GM19023 (cell line): ENCODE measurements at regions not wholly inside any gene's neighbourhood (a gene's known extent, or its start where the extent isn't known, plus 50 kb on each side); places are given as distances from the start of the nearest gene placed in this dataset.

Experiments used
- ATAC-seq: cut with Tn5 transposase; IDR thresholded peaks from one replicate; pipeline ENCODE4 v1.9.1; 2021; ENCODE audit warnings: mild to moderate bottlenecking, moderate library complexity; ENCODE audit not compliant: unreplicated experiment

DNA sequence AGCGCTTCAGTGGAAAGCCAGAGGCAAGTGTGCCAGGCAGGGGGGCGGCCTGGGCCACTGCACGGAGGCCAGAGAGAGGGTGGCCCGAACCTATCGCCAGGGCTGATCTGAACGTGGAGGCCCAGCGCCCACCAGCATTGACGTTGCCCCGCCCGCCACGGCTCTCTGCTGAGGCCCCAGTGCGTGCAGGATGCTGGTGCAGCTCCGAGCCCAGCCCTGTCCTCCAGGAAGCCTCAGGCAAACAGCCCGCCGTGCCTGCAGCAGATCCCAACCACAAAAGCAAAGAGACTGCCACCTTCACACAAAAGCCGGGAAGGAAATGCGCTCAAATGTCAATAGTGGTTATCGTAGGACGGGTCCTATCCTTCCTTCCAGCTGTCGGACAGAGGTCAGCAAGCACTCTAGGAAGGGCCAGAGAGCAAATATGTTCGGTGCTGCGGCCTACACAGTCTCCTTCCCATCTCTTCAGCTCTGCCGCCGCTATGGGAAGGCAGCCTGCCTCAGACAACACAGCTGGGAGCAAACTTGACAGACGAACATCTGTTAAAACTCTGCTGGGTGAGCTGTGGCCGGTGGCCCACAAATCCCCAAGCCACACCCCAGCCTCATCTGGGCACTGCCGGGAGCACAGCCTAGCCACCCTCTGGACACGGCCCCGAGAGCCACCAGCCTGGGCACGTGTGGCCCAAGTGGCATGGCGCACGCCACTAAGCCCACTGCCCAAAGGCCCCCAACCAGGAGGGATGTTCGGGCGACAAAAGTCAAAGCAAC lies 146.2 kb downstream of the CRYBB2 start:
- no peak for ATAC-seq

DNA sequence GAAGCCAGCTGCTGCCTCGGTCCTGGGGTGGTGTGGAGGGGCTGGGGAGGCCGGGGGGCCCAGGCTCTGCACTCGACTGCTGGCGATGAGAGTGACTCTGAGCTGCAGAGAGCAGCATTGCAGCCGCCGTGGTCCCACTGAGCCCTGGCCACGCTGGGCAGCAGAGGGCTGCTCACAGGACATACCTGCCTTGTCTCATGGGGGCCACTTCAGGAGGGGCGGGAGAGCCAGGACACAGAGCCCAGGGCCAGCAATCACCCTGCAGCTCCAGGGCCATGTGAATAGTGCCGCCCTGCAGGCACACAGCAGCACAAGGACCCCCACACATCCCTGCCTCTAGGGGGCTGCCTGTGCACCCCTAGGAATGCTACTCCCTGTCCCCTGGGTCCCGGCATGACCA lies 147.0 kb downstream of the CRYBB2 start:
- ATAC-seq, result no peak

DNA sequence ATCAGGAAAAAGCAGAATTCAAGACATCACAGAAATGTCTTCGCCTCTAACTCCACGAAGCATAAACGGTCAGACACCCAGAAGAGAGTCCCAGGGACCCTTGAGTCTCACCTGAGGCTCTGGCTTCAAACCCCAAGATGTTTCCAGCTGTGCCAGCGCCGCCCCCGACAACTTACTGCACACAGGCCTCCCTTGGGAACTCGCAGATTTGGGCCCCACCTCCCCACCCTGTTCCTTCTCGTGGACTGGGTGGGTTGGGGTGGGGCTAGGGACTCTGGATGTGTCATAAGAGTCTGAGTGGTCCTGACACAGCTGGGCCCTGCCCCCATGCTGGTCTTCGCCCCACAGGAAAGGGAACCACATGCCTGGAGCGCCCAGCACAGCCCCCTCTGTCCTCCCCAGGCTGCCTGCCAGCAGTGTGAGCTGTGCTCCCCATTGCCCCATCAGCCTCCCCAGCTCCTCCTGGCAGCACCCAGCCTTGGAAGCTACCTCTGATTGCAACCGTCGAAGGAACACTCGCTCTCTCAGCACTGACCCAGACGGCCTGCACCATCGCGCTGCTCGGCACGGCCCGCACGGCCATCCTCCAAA lies 147.5 kb downstream of the CRYBB2 start:
- no peak for ATAC-seq

DNA sequence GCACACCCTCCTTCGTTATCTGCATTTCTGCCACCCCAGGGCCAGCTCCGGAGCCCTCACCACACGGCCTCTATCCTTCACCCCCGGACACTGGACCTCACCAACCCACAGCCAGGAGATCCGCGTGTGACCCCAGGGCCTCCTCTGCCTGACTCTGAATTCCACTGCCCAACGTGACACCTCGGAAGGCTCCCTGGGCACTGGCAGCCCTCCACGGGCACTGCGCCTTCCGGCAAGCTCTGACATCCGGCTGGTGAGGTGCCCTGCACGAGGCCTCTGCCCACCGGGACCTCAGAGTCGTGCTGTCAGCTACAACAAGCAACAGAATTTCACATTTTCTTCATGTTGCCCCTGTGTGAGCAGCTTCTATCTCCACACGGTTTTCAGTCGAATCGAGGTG lies 148.3 kb downstream of the CRYBB2 start:
- no peak for ATAC-seq

DNA sequence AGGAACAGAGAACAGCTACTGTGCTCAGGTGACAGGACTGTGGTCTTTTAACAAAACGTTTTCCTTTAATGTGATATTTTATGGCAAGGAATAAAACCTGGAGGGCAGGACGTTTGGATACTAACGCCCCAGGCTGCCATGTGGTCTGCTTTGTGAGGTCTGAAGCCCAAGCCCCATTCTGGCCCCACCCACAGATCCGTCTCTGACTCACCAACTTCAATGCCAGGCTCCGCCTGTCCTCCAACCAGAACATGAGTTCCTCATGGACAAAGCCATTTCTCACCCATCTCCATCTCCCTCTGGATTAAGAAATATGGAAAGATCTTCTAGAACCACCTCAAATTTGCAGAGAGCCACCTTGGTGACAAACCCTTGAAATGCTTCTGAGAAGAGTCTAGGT lies 148.8 kb downstream of the CRYBB2 start:
- ATAC-seq, result no peak

DNA sequence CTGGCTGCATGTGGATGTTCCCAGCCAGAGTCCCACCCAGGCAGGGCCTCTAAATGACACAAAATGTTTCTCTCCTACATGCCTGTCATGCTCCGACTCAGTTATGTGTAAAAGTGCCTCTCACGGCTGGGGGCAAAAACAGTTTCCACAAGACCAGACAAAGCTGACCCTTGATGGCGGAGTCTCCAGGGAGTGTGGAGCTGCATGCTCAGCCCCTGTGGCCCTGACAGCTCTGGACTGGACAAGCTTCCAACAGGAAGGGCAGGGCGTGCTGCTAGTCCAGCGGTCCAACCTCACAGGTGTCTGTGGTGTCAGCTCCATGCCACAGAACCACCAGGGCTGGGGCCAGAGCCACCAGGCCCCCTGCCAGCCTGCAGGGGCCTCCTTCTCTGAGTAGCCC lies 149.6 kb downstream of the CRYBB2 start:
- ATAC-seq, result no peak

DNA sequence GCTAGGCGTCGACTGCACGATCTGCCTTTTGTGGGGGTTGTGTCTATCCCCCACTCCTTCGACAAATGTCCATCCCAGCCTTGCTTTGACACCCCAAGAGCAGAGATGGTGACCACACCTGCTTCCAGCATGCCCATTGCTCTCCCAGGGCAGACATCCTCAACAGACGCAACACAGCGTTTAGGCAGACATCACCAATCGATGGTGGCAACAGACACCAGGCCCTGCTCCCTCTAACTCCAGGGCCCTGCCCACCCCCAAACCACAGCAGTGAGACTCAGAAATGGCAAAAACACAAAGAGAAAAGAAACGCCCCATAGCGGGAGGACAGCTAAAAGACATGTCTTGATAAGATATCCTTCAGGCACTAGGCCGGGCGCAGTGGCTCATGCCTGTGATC lies 150.9 kb downstream of the CRYBB2 start:
- ATAC-seq, result no peak

DNA sequence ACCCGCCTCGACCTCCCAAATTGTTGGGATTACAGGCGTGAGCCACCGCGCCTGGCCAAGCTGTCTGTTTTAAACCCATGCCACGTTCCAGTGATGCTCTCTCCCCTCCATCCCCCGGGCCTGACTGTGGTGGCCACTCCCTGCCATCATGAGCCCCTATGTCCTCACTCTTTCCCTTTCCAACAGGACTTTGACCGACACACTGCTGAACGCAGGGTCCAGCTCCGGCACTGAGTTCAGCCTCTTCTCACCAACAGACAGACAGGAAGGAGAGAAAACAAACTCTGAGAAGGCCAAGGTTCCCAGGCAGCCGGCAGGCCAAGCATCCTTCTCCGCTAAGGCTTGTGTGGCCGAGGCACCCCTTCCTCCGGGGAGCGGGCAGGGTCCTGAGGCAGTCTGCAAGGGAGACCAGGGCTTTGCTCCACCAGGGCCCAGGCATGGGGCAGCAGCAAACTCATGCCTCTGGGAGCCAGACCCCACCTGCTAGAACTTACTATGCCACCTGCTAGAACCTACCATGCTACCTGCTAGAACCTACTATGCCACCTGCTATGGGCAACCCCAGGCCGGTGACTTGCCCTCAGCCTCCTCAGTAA lies 152.7 kb downstream of the CRYBB2 start:
- ATAC-seq, result no peak

DNA sequence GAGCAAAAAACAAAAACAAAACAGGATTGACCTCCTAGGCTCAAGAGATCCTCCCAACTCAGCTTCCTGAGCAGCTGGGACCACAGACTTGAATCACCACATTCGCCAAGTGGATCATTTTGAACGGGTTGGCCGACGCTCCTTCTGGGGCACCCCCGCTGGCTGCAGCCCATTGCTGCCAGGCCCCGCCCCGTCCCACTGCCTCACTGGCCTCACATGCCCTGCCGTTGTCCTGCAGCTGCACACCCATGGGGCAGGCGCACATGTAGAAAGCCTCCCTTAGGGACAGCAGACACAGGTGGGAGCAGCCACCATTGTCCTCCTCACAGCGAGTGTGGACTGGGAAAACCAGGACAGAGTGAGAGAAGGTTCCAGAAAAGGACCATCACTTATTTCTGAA lies 154.5 kb downstream of the CRYBB2 start:
- ATAC-seq, result no peak

DNA sequence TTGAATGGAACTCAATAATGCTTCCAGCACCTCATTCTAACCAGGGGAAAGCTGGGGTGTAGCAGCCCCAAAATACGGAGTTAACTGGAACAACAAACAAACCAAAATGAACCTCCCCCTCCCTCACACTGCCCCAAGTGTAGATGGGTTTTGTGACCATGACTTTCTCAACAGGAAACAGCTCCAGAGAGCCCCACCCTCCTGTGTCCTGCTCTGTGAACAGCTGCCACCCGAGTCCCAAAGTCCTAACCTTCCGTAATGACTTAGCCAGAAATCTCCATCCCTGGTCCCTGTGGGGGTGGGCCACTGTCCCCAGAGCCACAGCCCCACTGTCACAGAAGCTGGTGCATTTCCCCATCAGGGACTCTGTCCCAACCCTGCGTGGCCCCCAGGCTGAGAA lies 155.4 kb downstream of the CRYBB2 start:
- no peak for ATAC-seq

DNA sequence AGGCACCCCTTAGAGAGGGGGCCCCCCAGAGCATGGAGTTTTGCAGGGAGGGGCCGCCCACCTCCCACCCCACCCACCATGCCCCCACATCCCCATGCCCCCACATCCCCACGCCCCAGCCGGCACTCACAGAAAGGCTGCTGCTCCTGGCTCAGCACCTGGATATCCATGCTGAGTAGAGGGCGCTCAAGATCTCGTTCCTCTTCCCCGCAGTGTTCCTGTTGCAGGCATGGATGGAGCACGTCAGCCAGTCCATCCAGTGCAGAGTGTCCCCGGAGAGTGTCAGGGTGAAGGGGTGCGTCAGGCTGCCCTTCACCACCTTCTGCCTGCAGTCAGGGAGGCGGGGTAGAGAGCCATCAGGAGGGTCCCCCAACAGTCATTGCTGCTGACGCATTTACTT lies 156.2 kb downstream of the CRYBB2 start:
- no peak for ATAC-seq

DNA sequence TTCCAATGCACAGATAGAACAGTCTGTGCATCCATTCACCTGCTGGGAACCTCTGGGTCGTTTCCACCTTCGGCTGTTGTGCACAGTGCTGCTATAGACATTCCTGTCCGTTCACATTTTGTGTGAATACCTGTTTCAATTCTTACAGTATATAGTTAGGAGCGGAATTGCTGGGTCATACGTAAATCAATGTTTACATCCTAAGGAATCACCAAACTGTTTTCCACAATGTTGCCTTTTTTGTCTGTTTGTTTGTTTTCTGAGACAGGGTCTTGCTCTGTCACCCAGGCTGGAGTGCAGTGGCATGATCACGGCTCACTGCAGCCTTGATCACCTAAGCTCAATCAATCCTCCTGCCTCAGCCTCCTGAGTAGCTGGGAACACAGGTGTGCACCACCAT lies 158.3 kb downstream of the CRYBB2 start:
- no peak for ATAC-seq

DNA sequence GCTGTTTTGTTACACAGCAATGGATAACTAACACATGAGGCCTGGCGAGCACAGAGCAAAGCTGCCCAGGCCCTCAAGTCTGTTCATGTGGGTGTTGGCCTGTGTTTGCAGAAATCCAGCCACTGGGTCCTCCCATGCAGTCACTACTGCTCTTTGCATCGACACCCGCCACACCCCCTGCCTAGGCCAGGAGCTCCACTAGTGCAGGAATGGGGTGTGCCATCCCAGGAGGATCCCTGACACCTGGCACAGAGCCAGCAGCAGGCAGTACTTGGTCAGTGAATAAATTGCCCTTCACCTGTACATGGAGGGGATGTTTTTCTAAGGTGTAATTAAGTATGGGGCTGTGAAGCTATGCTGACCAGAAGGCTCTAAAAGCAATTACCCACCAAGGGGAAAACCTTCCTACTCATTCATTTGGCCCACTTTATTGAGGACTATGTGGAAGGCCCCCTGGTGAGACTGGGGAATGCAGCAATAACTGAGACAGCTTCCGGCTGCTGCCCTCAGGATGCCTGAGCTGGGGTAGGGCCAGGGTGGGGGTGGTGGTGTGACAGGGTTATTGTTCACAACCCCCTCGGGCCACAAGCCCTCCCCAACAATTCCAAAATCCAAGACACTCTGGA lies 160.8 kb downstream of the CRYBB2 start:
- ATAC-seq, result no peak

DNA sequence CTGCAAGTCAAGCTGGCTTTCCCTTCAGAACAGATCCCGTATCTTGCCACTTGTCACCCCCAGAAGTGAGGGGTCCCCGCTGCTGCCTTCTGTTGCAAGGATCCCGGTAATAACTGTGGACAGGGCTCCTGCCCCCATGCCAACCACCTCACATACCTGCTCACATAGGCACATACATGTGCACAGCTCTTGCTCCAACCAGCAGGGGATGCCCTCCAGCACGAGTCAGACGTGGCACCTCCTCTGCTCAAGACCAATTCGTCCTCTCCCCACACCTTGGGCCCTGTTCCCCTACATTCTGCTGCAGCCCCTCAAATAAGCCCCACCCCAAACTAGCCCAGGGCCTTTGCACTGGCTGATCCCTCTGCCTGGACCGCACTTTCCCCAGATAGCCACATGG lies 163.3 kb downstream of the CRYBB2 start:
- ATAC-seq, result no peak

DNA sequence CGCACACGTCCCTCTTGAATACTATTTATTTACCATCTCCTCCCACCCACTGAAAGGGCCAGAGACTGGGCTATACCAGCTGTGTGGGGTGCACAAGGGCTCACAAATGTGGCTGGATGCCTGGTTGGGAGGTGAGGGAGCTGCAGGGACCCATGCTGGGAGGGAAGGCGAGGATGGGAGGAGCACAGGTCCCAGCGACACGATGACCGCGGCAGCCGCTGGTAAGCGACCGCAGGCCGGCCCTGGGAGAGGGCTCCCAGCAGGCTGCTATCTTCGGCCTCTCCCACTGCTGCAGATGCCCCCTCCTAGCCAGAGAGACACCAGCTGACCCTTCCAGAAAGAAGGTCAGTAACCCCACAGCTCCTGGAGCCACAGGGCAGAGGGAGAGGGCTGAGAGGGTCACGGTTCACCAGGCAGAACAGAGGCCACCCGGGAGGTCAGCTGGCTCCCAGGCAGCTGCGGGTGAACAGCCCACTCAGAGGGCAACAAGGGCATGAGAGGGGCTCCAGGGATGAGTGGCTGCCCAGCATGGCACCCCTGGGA lies 163.9 kb downstream of the CRYBB2 start:
- no peak for ATAC-seq

DNA sequence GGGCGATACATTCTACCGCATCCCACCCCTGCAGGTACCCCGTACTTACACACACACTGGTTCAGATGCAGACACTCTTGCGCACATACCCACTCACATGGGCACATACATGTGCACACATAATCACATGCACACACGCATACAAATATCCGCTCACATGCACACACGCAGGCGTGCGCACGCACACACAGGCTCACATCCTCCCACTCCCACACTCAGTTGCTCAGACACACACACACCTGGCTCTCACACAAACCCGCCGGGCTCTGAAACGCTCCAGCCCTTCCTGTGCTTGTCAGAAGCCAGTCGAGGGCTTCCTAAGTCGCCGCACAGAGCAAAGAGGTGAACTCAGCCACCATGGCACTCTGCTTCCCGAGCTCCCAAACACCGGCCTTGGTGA lies 164.5 kb downstream of the CRYBB2 start:
- ATAC-seq, result no peak

DNA sequence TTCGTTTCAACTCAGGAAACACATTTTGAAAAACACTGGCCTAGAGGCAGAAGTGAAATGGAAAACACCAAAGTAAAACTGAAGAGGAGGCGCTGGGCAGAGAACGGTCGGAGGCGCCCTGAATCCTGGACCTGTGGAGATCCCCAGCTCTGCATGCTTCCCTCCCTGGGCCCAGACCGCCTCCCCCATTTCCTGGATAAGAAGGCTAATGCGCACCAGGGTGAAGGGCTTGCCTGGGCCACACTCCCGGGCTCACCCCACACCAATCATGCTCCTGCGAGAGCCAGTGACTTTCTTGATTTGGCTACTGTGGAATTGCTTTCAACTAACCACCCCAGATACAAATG lies 167.1 kb downstream of the CRYBB2 start:
- ATAC-seq, result no peak

DNA sequence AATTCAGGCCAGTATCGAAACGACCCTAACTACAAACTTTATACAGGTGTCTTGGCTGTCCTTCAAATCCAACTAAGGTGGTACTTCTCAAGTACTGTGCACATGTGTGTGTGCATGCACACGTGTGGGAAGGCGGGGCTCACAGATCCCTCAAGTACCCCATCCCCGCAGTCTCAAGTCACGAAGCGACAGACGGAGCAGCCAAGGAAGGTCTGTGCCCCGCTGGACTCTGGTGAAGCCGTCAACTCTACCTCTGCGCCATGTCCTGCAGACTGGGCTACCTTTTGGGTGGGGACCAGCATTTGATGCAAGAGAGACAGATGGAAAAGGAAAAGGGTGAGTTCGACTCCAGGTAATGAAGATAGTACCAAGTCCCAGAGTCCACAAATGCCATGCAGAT lies 169.0 kb downstream of the CRYBB2 start:
- no peak for ATAC-seq

DNA sequence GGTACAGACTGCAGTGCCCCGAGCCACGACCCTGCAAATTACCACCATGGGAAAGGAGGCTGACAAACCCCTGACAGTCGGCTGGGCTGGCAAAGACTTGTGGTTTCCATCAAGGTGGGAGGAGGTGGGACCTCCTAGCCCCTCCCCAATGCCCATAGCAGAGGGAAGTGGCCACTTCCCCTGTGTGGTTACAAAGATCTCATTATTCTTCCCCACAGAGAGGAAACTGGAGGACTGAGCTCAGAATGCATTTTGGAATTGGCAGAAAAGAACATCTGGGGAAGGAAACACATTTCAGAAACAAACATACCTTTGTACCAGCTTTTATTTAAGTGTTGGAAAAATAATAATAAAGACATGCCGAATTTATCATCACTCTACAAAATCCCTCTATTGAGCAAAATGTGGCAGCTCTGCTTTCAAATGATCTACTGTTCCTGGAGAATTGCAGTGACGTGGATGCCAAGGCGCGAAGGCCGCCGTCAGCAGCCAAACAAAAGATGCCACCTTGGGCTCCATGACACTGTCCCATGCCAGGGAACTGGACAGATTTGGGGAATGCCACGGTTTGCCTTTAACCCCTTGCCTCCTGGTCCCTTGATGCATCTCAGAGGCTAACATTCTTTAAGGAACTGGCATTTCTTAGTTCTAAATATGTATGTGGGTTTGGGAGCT lies 169.6 kb downstream of the CRYBB2 start:
- ATAC-seq, result no peak

DNA sequence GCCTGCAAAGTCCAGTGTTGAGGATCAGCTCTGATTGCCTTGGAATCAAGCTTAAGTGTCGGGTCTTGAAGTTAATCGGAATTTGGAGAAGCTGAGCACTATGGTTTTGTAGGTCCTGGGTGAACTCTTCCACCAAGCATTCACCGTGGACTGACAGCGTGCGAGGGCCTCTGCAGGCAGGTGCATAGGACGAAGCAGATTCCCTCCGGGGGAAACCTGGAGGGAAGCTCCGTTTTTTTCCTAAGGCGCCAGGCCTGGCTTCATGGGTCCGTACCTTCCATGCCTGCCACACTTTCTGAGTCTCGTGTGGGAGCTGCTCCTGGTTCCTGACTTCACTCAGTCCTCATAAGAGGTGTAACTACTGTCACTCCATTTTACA lies 170.1 kb downstream of the CRYBB2 start:
- no peak for ATAC-seq
